ENCODE measurements at regions not wholly inside any gene's neighbourhood (a gene's known extent, or its start where the extent isn't known, plus 50 kb on each side); places are given as distances from the start of the nearest gene placed in this dataset.

DNA sequence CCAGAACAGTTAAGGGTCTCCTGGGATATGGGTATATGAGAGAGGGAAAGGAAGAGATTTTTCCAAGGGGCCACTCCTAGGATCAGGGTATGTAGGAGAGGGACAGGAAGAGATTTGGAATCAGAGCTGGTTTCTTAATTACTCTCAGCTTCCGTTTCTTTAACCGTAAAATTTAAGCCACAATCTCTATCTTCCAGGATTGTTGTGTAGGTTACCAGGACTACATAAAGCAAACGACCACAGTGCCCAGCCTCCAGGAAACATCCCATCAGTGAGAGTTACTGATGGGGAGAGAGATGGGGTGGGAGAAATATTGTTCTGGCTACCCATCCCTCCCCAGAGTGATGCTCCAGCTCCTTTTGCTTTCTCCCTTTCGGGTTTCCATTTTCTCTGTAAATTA lies 114.6 kb upstream of the THUMPD2 start:
- TF ChIP-seq, protein P1, sequence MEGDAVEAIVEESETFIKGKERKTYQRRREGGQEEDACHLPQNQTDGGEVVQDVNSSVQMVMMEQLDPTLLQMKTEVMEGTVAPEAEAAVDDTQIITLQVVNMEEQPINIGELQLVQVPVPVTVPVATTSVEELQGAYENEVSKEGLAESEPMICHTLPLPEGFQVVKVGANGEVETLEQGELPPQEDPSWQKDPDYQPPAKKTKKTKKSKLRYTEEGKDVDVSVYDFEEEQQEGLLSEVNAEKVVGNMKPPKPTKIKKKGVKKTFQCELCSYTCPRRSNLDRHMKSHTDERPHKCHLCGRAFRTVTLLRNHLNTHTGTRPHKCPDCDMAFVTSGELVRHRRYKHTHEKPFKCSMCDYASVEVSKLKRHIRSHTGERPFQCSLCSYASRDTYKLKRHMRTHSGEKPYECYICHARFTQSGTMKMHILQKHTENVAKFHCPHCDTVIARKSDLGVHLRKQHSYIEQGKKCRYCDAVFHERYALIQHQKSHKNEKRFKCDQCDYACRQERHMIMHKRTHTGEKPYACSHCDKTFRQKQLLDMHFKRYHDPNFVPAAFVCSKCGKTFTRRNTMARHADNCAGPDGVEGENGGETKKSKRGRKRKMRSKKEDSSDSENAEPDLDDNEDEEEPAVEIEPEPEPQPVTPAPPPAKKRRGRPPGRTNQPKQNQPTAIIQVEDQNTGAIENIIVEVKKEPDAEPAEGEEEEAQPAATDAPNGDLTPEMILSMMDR (IDR thresholded peaks at IDR 0.05; ENCODE audit: control extremely low read depth in 1 of 3, insufficient read depth in 1 of 3, low read depth in 1 of 3, low read length in 3 of 3) = no peak
- TF ChIP-seq MAFK (IDR thresholded peaks at IDR 0.05; ENCODE audit: low read depth, low read length) = no peak
- TF ChIP-seq SIN3A (conservative IDR thresholded peaks at IDR 0.05 in 1 of 2, IDR thresholded peaks at IDR 0.05 in 1 of 2; ENCODE audit: low read depth in 1 of 2, low read length in 2 of 2) = no peak
- no peak for TF ChIP-seq RFX5 (IDR thresholded peaks at IDR 0.05; ENCODE audit: borderline replicate concordance, low read depth, low read length)
- TF ChIP-seq EP300 (IDR thresholded peaks at IDR 0.05; ENCODE audit: borderline replicate concordance in 1 of 2, low read depth in 2 of 2, low read length in 2 of 2) = no peak
- TF ChIP-seq CREB1 (IDR thresholded peaks at IDR 0.05) = no peak
- no peak for TF ChIP-seq ASH2L (IDR thresholded peaks at IDR 0.05; ENCODE audit: low read length)
- no peak for TF ChIP-seq RBBP5 (IDR thresholded peaks at IDR 0.05; ENCODE audit: borderline replicate concordance, low read depth, low read length)
- no peak for TF ChIP-seq POLR2A (IDR thresholded peaks at IDR 0.05; ENCODE audit: control extremely low read depth in 1 of 2, low read depth in 2 of 2, low read length in 2 of 2)
- no peak for TF ChIP-seq POLR2AphosphoS5 (IDR thresholded peaks at IDR 0.05; ENCODE audit: low read depth, low read length)
- TF ChIP-seq GABPA (IDR thresholded peaks at IDR 0.05; ENCODE audit: borderline replicate concordance, insufficient read depth, low read length) = no peak

Data from H1 (cell line).